ENCODE measurements at regions not wholly inside any gene's neighbourhood (a gene's known extent, or its start where the extent isn't known, plus 50 kb on each side); places are given as distances from the start of the nearest gene placed in this dataset.
"Not testable (repeated sequence)": the region's sequence is repeated elsewhere in the genome, so short reads cannot be mapped to it uniquely, and the experiment has no call there.

- no peak for TF ChIP-seq REST (IDR thresholded peaks at IDR 0.05; ENCODE audit: low read depth, low read length)
These were observed 200.4 kb downstream of the MEMO1 start (continued) for GRCh38 chr2:31810200-31810917.

GRCh38 chr2:31805688-31806087 is 205.1 kb downstream of the MEMO1 start:
- no peak overlapping the region for H2AFZ ChIP-seq (ENCODE audit: control insufficient read depth, low read depth, low read length)
- 72% methylated on average over 16 of the region's 16 CpGs for WGBS (ENCODE audit: insufficient coverage, insufficient replicate concordance, low lambda C conversion rate, missing lambda C conversion rate)
- H3K9ac ChIP-seq (ENCODE audit: control insufficient read depth, insufficient read depth, low read length) = no peak overlapping the region
- CTCF ChIA-PET = no interaction called here
- ATAC-seq (no peak), DNase-seq (ENCODE audit: low read depth, low spot score) (no peak), FAIRE-seq (no peak)
- H3K4me1 ChIP-seq (ENCODE audit: control insufficient read depth, insufficient read depth, low read length) = no peaks in the 10 kb centered on the region
- H3K27ac ChIP-seq (ENCODE audit: control insufficient read depth, insufficient read depth) = no peak overlapping the region
- no peaks in the 10 kb centered on the region for H3K27me3 ChIP-seq (replicated peaks in 1 of 2; ENCODE audit: control insufficient read depth in 2 of 2, insufficient read depth in 2 of 2, low read length in 1 of 2)
- POLR2A ChIA-PET = no interaction called here
- no peaks in the 10 kb centered on the region for H4K20me1 ChIP-seq (ENCODE audit: control insufficient read depth, insufficient read depth)
- SMC1A ChIA-PET (ENCODE audit: uncharacterized antibody, unreplicated experiment) = no interaction called here
- in situ Hi-C loops (cut with MboI) (no loop called here), intact Hi-C loops (cut with micrococcal nuclease; ENCODE audit: unreplicated experiment) (no loop called here)
- no TSS peak for BruUV-seq (replicated peaks)
- no peak overlapping the region for H3K4me3 ChIP-seq
- peak; percentile 50 for TF ChIP-seq NR2C2 (IDR thresholded peaks at IDR 0.05; ENCODE audit: borderline replicate concordance, control insufficient read depth, insufficient read length, low read depth)
- TF ChIP-seq ZBTB11 (CRISPR knock-in tag; IDR thresholded peaks at IDR 0.05) = no peak
- peak; percentile 96 for TF ChIP-seq BCL3 (IDR thresholded peaks at IDR 0.05; ENCODE audit: borderline replicate concordance, insufficient read depth, low read depth, low read length, poor library complexity, severe bottlenecking)
- no peak for TF ChIP-seq HDGF (IDR thresholded peaks at IDR 0.05)
- no peaks in the 10 kb centered on the region for H3K36me3 ChIP-seq (ENCODE audit: control insufficient read depth in 2 of 2, insufficient read depth in 2 of 2, low read length in 1 of 2)
- H3K4me2 ChIP-seq (ENCODE audit: control insufficient read depth, insufficient read depth) = no peak overlapping the region
- RAD21 ChIA-PET (ENCODE audit: unreplicated experiment) = no interaction called here
- H3K9me3 ChIP-seq (replicated peaks; ENCODE audit: control insufficient read depth, insufficient read depth, low read length) = no peaks in the 10 kb centered on the region
- no peaks in the 10 kb centered on the region for H3K79me2 ChIP-seq (ENCODE audit: control insufficient read depth, insufficient read depth, low read length)

GRCh38 chr2:31803481-31804153 is 207.2 kb downstream of the MEMO1 start:
- POLR2A ChIA-PET; BruUV-seq (replicated peaks); H3K27ac ChIP-seq (ENCODE audit: control insufficient read depth, insufficient read depth); H3K27me3 ChIP-seq (replicated peaks in 1 of 2; ENCODE audit: control insufficient read depth in 2 of 2, insufficient read depth in 2 of 2, low read length in 1 of 2); RAD21 ChIA-PET (ENCODE audit: unreplicated experiment); FAIRE-seq; H2AFZ ChIP-seq (ENCODE audit: control insufficient read depth, low read depth, low read length); DNase-seq (ENCODE audit: low read depth, low spot score); H3K4me1 ChIP-seq (ENCODE audit: control insufficient read depth, insufficient read depth, low read length); H3K4me2 ChIP-seq (ENCODE audit: control insufficient read depth, insufficient read depth); H3K9ac ChIP-seq (ENCODE audit: control insufficient read depth, insufficient read depth, low read length); CTCF ChIA-PET; H3K36me3 ChIP-seq (ENCODE audit: control insufficient read depth in 2 of 2, insufficient read depth in 2 of 2, low read length in 1 of 2); H4K20me1 ChIP-seq (ENCODE audit: control insufficient read depth, insufficient read depth); intact Hi-C loops (cut with micrococcal nuclease; ENCODE audit: unreplicated experiment); SMC1A ChIA-PET (ENCODE audit: uncharacterized antibody, unreplicated experiment); H3K79me2 ChIP-seq (ENCODE audit: control insufficient read depth, insufficient read depth, low read length); ATAC-seq; H3K4me3 ChIP-seq; in situ Hi-C loops (cut with MboI); H3K9me3 ChIP-seq (replicated peaks; ENCODE audit: control insufficient read depth, insufficient read depth, low read length): not testable (repeated sequence)
- WGBS (ENCODE audit: insufficient coverage, insufficient replicate concordance, low lambda C conversion rate, missing lambda C conversion rate) = 83% methylated on average over 35 of the region's 44 CpGs

Measured in GM12878 (cell line).